GM19351 (cell line): ENCODE measurements at regions not wholly inside any gene's neighbourhood (a gene's known extent, or its start where the extent isn't known, plus 50 kb on each side); places are given as distances from the start of the nearest gene placed in this dataset.

ENCODE experiments used
- ATAC-seq: cut with Tn5 transposase; IDR thresholded peaks from one replicate; pipeline ENCODE4 v1.9.1; 2021; ENCODE audit warnings: mild to moderate bottlenecking, moderate library complexity; ENCODE audit not compliant: unreplicated experiment

DNA sequence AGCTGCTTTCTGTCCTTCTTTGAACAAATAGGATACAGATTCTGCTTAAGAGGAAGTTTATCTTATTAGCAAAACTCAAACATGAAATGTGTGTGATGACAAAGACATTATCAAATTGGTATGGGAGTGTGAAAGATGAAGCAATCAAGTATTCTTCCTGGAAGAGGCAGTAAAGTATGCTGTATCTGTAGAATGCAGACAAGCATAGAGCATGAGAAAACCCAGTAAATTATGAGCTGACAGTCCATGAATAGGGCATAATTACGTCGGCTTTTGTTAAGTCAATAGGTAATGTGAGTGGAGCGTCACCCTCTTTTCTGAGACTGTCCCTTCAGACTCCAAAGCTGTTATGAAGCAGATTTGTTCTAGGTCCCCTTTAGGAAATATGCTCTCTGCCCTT is 458.6 kb upstream of the NWD2 start:
- no peak for ATAC-seq

DNA sequence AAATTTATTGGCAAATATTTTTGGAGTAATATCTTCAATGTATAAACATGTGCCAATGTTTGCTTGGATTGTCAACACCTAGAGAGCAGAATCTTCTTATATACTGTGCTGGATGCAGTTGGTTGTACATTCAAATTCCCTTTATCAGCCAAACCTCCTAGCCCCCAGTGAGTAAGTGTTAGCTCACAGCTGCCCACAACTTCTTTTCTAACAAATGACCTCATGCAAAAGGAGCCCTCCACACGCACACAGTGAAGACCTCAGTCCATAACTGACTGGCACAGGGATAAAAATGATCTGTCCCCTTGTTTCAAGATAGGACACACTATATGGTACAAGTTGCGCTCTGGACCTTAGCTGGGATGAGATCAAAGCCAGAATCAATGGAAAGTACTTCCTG is 458.0 kb upstream of the NWD2 start:
- no peak for ATAC-seq

DNA sequence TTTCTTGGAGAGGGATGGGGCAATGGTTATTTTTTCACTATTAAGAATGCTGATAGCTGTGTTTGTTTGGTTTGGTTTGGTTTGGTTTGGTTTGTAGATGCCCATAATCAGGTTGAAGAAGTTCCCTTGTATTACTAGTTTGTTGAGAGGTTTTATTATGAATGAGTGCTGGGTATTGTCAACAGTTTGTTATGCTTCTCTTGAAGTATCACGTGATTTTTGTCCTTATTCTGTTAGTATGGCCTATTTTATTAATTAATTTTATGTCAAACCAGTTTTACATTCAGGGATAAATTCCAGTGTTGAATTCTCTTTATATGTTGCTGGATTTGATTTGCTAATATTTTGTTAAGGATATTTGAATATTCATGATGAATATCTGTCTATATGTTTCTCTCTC is 449.8 kb upstream of the NWD2 start:
- no peak for ATAC-seq

DNA sequence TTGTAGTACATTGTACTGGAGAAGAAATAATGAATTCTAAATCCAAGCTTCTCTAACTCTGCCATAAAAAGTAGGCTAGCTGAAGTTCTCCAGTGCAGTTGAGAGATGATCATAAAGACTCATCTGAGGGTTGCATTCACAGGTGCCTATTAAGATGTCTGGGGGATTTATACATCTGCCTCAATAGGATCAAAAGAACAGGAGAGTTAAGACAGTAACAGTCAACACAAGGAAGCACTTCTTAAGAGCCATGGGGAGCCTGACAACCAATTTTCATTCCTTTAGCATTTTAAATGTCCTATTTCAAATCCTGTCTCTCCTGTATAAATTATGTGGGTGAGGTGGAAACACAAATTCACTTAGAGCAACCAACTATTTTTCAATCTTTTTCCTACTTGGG is 432.4 kb upstream of the NWD2 start:
- ATAC-seq, result no peak

DNA sequence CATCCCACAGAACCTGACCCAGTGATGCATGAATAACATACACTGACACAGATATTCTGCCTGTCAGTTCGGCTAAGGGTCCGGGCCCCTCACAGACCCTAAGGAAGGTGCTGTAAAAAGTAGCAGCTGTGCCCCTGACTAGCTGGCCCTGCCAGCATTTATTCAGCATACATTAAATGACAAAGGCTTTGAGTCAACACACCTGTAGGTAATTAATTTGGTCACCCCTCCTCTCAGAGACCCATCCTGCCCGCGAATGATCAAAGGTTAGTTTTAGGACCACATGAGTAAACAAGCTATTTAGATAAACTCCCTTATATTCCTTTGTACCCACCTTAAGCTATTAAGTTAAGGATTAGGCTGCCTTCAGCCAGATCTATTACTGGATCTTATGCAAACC is 429.0 kb upstream of the NWD2 start:
- no peak for ATAC-seq

DNA sequence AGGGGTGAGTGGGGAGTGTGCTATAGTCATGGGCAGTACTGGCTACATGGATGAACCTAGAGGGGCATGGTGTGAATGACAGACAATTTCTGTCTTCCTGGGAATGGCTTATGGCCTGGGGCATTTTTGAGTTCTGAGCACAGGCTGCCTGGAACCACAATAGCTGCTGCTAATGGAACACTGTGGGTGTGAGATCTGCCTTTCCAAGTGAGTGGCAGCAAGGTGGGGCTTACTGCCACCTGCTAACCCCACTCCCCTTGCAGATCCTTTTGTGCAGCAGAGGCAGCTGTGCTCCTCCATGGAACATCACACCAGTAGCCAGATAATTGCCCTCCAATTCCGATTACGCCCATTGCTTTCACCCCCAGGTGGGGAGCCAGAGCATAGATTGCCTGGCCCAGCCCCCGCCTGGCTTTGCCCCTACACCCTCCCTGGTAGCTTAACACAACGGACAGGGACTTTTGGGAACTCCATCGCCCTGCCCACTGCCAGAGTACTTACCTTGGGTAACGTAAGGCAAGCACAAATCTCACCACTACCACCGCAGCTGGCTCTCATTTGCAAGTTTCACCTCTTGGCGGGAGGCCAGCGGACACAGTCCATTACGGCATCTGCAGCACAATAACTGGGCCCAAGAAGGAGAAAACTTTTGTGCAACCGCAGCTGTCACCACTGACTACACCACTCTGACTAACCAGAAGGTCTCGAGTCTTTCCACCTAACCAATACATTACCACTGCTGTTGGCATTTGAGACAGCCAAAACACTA is 421.2 kb upstream of the NWD2 start:
- ATAC-seq, result no peak

DNA sequence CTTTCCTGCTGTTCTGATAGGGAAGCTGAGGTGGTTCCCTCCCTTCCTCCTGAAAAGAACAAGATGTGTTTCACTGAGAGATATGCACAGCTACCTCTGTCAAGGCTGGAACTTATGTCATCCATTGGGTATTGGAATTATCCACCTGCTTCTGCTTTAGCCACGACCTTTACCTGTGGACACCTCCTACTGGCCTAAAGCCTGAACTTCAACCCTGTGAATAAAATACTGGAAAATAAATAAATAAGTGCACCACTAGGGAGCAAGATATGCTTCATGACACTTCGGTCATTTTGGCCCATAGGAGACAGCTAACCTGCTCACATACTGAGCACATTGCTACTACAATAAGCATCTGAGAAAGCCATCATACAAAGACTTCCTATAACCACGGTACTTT is 419.9 kb upstream of the NWD2 start:
- no peak for ATAC-seq

DNA sequence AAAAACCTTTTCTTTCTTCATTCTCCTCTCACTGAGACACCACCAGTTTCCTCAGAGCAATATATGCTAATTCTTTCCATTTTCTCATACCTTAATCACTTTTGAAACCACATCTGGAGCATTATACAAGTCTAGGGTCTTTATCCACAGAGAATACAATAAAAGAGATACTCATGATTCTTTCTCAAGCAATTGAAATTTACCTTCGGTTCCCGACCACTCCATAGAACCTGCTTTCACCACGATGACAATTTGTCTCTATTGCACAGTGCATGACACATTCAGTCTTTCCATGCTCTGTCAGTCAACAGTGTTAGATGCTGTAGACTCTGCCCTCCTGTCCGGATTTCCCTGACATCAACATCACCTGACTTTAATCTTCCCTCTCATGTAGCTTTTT is 409.3 kb upstream of the NWD2 start:
- peak; percentile 77 for ATAC-seq

DNA sequence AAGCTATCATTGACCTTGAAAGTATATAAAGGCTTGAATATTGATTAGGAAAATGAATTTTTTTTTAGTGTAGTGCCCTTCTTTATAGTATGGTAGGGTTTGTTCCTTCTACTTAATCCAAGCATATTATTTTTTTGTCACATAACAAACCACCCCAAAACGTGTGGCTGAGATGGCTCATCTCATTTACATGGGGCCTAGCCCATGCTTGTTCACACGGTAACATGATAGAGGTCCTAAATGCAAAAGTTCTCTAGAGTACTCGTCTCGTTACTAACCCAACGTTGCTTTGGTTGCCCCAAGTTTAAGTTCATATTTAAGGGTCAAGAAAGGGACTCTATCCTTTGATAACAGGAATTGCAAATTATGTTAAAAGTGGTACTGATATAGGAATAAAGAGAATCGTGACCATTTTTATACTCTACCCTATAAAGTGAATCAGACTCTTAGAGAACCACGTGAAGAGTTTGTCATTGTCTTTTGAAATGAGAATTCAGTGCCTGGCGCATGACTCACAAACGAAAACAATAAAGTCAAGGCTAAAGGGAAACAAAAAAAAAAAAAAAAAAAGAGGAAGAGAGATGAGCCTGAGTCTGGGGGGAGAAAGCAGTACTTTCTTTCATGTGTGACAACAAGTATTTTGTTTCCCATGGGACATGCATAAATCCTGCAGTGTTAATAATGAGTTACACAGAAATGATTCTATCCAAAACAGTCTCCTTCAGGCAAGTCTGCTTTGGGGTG is 402.8 kb upstream of the NWD2 start:
- ATAC-seq, result peak; percentile 79

DNA sequence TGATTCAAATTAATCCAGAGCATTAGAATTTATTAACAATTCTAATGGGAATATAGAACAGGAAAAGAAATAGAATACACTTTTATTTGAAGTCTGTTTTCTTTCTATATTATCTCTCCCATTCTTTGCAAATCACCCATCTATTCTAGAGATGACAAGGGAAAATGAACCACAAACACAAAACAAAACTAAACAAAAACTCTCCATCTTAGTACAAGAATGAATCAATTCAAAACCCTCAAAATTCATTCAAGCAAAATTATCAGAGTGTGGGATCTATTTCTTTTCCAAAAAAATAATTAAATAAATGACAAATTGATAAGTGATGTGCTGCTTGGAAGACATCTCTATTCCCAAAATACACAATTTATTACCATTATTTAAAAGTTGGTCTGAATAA is 400.1 kb upstream of the NWD2 start:
- ATAC-seq, result no peak

DNA sequence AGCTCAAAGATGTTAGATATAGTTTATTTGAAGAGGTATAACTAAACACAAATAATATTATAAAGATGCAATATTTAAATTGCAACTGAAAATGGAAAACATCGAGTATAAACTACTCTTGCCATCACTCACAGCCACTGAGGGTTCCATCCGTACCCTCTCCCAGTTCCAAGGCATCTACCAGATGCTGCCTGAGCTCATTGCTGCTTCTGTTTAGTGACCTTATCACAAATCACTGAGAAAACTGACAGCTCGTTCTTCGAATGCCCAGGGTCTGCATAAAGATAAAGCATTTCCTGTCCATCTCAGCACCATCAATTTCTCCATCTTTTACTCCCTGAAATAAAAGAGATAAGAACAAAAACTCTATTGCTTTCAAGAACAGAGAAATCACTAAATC is 391.7 kb upstream of the NWD2 start:
- no peak for ATAC-seq

DNA sequence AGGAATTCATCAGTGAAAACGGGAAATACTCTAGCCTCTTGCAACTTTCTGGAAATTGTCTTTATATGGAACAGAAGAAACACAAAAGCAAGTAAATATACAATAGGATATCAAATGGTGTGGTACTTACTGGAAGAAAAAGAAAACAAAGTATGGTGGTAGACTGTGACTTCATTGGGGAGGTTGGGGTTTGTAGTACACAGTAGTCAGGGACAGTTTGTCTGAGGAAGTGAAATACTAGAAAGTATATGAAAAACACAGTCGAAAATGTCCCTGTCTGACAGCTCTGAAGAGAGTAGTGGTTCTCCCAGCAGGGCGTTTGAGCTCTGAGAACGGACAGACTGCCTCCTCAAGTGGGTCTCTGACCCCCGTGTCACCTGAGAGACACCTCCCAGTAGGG is 390.0 kb upstream of the NWD2 start:
- peak; percentile 97 for ATAC-seq

DNA sequence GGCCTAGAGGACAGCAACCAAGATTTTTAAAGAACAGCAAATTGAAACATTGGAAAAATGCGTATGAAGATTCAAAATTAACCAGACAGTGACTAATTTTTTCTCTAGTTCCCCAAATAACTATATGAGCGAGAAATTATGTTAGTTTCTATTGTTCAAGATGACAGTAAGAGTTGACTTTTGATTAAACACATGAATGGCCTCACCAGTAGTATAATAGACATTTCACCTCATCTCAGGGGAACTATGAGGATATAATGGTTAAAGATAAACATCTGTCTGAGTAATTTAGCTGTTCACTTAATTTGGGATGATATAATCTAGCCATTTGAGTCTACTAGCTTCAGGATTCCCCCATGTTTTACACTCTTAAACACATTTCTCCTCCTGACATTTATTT is 380.9 kb upstream of the NWD2 start:
- no peak for ATAC-seq

DNA sequence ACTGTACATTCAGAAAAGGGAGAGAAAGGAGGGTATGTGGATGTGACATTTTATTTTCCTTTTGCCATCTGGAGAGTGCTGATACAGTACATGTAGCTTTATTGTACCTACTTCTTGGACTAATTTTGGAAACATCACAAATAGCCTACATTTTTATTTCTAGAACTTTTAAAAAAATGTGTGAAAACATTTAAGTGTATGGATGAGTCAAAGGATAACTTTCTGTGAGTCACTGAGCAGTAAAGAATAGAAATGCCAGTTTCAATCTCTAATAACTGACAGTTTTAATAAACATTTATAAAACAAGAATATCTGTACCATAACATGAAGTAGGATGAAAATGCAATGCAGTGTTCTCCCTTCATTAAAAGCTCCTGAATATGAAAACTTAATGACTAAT is 374.4 kb upstream of the NWD2 start:
- peak; percentile 63 for ATAC-seq

DNA sequence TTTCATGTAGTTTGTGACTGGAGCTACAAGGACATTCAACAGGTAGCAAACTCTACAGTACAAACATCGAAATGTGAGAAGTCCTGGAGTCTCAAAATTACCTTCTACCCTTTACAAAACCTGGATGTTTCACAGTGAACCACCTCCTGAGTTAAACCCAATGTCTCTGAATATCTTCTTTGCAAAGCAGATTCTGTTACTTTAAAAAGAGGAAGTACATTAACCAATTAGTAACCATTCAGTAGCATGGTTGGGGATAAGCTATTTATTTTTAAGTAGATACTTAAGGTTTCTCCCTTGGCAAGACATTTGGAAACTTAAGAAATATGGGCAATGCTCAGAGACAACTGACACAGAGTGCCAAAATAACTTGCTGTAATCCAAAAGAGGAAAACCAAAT is 371.9 kb upstream of the NWD2 start:
- ATAC-seq, result peak; percentile 52

DNA sequence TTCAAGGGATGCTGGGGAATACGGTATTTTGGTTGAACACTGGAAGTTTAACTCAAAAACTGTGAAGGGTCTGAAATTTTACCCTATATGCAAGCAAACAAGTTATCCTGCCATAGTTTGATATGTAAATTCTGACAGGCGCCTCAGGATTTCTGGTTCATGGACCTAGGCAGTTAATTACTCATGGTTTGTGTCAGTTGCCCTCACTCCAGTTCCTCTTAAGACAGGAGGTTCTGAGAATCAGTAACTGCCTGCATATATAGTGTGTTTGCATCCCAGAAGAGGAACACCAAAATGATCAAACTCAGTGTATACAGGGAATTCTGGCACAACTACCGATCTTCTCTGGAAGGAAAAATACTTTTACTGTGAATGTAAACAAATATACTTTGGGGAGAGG is 360.4 kb upstream of the NWD2 start:
- no peak for ATAC-seq

DNA sequence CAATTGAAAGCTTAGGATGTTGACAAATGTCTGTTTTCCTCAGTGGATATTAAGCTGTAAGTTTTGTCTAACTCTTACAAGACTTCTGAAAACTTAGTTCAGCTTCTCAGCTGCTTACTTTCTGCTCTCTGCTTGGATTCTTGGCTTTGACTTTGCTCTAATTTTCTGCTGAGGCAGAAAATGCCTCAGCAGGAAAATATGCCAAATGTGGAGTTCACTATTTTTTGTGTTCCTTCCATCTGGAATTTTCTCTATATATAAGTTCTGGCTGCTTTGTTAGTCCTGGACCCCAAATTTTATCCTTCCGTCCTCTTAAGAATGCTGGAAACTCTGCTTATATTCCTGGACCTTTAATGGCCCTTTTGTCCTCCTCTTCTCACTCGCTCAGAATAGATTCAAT is 352.6 kb upstream of the NWD2 start:
- no peak for ATAC-seq

DNA sequence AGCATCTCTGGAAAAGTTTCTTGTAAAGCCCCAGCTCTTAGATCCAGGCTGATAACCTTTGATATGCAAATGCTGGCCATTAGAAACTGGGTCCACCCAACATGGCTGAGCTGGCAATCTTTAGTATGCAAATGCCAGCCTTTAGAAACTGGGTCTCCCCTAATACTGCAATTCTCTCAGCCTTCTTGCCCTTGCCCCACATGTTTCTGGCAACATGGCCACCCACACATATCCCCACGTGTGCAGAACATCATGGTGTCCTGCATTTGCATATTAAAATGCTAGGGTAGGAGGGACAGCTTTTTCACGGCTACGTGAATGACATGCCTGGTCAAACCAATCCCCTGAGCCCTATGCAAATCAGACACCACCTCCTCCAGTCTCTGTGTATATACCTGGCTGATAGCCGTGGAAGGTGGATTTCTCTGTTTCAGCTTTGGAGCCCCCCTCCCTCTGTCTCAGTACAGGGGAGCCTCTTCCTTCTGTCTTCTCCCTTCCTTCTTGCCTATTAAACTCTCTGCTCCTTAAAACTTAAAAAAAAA is 344.0 kb upstream of the NWD2 start:
- ATAC-seq, result no peak

DNA sequence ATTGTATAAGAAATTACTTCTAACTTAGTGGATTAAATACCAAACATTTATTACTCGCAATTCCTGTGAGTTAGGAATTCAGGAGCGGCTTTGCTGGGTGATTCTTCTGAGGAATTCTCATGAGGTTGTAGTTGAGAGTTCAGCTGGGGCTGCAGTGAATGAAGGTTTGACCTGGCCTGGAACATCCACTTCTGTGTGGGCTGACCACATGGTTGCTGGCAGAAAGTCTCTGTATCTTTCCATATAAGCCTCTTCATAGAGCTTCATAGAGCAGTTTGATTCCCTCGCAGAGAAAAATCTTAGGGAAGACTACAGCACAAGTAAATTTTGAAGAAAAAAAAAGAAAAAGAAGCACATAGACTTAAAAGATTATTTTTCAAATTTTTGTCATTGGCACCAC is 339.7 kb upstream of the NWD2 start:
- ATAC-seq, result no peak

DNA sequence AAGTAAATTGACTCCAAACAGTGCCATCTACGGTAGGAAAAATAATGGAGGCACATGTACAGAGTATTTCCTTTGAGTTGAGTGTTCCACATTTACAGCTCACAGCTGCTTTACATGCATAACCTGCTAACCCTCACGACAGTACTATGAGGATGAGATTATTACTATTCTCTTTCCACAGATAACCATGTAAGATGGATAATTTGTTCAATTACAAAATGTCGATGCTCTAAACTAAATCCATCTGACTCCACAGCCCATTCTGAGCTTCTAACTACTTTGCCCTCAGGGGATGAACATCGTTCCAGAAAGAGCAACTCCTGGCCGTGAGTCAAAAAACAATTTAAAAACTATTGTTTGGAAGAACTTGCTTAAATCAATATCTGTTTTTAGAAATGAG is 330.4 kb upstream of the NWD2 start:
- no peak for ATAC-seq

DNA sequence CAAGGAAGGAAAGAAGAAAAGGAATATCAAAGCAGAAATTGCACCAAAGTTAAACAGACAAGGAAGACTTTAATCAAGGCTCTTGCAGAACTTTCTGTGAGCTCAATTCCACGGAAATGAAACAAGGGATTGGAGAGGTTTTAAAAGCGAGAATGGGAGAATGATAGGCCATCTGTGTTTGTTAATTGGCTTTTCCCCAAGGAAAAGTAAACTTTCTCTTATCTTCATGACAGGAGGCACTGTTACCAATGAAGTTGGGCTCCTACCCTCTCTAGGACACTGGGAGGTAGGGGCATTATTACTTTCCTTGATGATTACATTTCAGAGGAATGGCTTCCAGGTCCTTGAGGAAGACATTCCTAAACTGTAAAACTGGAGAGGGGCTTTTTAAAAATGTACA is 328.8 kb upstream of the NWD2 start:
- no peak for ATAC-seq

DNA sequence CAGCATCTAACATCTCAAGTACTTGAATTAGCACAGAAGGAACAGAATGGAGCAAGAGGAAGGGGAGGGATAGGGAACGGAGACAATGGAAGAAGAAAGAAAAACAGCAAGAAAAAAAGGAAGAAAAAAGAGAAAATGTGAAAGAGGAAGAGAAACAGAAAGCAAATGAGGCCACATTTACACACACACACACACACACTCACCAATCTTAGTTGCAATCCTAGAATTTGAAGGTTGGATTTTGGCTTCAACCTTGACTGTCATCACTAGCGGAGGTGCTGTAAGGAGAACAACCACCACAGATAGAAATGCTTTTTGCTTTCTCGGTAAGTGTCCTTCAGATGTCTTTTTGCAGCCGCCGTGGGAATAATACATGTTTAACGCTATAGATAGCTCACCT is 327.1 kb upstream of the NWD2 start:
- no peak for ATAC-seq
